ENCODE measurements at regions not wholly inside any gene's neighbourhood (a gene's known extent, or its start where the extent isn't known, plus 50 kb on each side); places are given as distances from the start of the nearest gene placed in this dataset.
"Not testable (repeated sequence)": the region's sequence is repeated elsewhere in the genome, so short reads cannot be mapped to it uniquely, and the experiment has no call there.

- H3K4me1 ChIP-seq (ENCODE audit: control insufficient read depth, insufficient read depth, low read length); H3K14ac ChIP-seq (replicated peaks; ENCODE audit: low read depth, low read length); H2AK9ac ChIP-seq (replicated peaks; ENCODE audit: low read depth, low read length, poor library complexity); H3K36me3 ChIP-seq (ENCODE audit: control insufficient read depth, insufficient read depth, low read length); H3K27ac ChIP-seq (ENCODE audit: insufficient read depth, low read length); H2AFZ ChIP-seq (replicated peaks; ENCODE audit: low read length, poor library complexity); H3K9me3 ChIP-seq (ENCODE audit: control insufficient read depth, insufficient read depth, low read length); H4K5ac ChIP-seq (ENCODE audit: low read depth, low read length); H3K56ac ChIP-seq (ENCODE audit: extremely low read depth, insufficient read depth, low read length); H2BK15ac ChIP-seq (ENCODE audit: low read depth, low read length); H3K9ac ChIP-seq (ENCODE audit: low read depth, low read length); ATAC-seq (ENCODE audit: low read depth); in situ Hi-C loops (cut with MboI; ENCODE audit: low sequenced_read_pairs); BruUV-seq (replicated peaks); H3K4me3 ChIP-seq (ENCODE audit: insufficient read depth, low read depth, low read length); H3K4ac ChIP-seq (ENCODE audit: low read depth, low read length); H3K23ac ChIP-seq (ENCODE audit: low read depth, low read length); H3K79me1 ChIP-seq (ENCODE audit: low read depth in 1 of 2, low read length in 2 of 2); intact Hi-C loops (cut with micrococcal nuclease); H3K27me3 ChIP-seq (ENCODE audit: control insufficient read depth, insufficient read depth, low read length); H3K18ac ChIP-seq (ENCODE audit: low read depth, low read length); H3K4me2 ChIP-seq (ENCODE audit: low read depth, low read length); CTCF ChIA-PET; H4K8ac ChIP-seq (ENCODE audit: low read depth in 2 of 2, low read length in 2 of 2); H3K9me1 ChIP-seq (ENCODE audit: insufficient read depth, low read length); H4K91ac ChIP-seq (ENCODE audit: insufficient read depth, low read depth, low read length); POLR2A ChIA-PET (ENCODE audit: unreplicated experiment); H2BK5ac ChIP-seq (ENCODE audit: low read depth, low read length, poor library complexity, severe bottlenecking); H4K20me1 ChIP-seq (ENCODE audit: insufficient read depth, low read length); H2BK120ac ChIP-seq (ENCODE audit: low read depth, low read length); dilution Hi-C loops (cut with HindIII; ENCODE audit: low sequenced_read_pairs, unreplicated experiment); H2AK5ac ChIP-seq (ENCODE audit: low read depth, low read length); H2BK20ac ChIP-seq (ENCODE audit: low read depth, low read length); DNase-seq: not testable (repeated sequence)
- no CpG with 5 or more reads among the region's 7 CpGs for WGBS, 2 experiments (ENCODE audit: extremely low coverage in 2 of 2, insufficient read length in 1 of 2)
These were observed 191.9 kb downstream of the ZNF486 start for GRCh38 chr19:20358841-20359465.
